PC-9 (cell line): ENCODE measurements at regions not wholly inside any gene's neighbourhood (a gene's known extent, or its start where the extent isn't known, plus 50 kb on each side); places are given as distances from the start of the nearest gene placed in this dataset.

Source experiments
- BruUV-seq: library from RNA; stranded (reverse); fragments of 400-500 nt; replicated peaks from 2 replicates; lab custom pipeline; 2021; lab: Mats Ljungman, UMichigan
- CTCF ChIA-PET: fragments of 300-600 bp; sonication (Branson Sonifier 250); formaldehyde crosslinking; loops from one replicate; lab custom pipeline; 2022; ENCODE audit warnings: antibody characterized with exemption; lab: Charles Lee
- POLR2A ChIA-PET: fragments of 300-600 bp; sonication (Branson Sonifier 250); formaldehyde crosslinking; loops from one replicate; lab custom pipeline; 2022; ENCODE audit warnings: antibody characterized with exemption; ENCODE audit not compliant: unreplicated experiment; lab: Charles Lee
- DNase-seq, 2 experiments: peaks; one replicate each; pipeline versions ENCODE4 v3.0.0 to v3.0.0-alpha.2; 2015 to 2022; ENCODE audit warnings: mixed read lengths in 1 of 2
- H2AFZ ChIP-seq: fragments of 200-600 bp; sonication (generic); 2 replicates; pipeline ENCODE4 v1.8.1; 2017; ENCODE audit warnings: antibody characterized with exemption
- H3F3A ChIP-seq: fragments of 200-600 bp; sonication (generic); 2 replicates; pipeline ENCODE4 v1.8.1; 2017; ENCODE audit warnings: antibody characterized with exemption, mild to moderate bottlenecking, low read depth; ENCODE audit not compliant: insufficient read depth
- H3K27ac ChIP-seq: fragments of 200-600 bp; sonication (generic); 2 replicates; pipeline ENCODE4 v1.6.1; 2016; ENCODE audit warnings: mixed run types
- H3K27me3 ChIP-seq: fragments of 200-600 bp; sonication (generic); 2 replicates; pipeline ENCODE4 v1.6.1; 2016; ENCODE audit warnings: low read depth, mixed run types; ENCODE audit not compliant: insufficient read depth
- H3K36me3 ChIP-seq: fragments of 200-600 bp; sonication (generic); 2 replicates; pipeline ENCODE4 v1.6.1; 2016; ENCODE audit warnings: low read depth, mixed run types
- H3K4me1 ChIP-seq: fragments of 200-600 bp; sonication (generic); replicated peaks from 2 replicates; pipeline ENCODE4 v1.6.1; 2016; ENCODE audit warnings: mixed run types; ENCODE audit not compliant: insufficient read depth
- H3K4me2 ChIP-seq: fragments of 200-600 bp; sonication (generic); 2 replicates; pipeline ENCODE4 v1.6.1; 2017; ENCODE audit warnings: mixed run types
- H3K4me3 ChIP-seq: fragments of 200-600 bp; sonication (generic); 2 replicates; pipeline ENCODE4 v1.6.1; 2016; ENCODE audit warnings: mixed run types
- H3K79me2 ChIP-seq: fragments of 200-600 bp; sonication (generic); 2 replicates; pipeline ENCODE4 v1.6.1; 2017; ENCODE audit warnings: low read depth, mixed run types
- H3K9me2 ChIP-seq: fragments of 200-600 bp; sonication (generic); 2 replicates; pipeline ENCODE4 v1.8.1; 2017; ENCODE audit warnings: mild to moderate bottlenecking; ENCODE audit not compliant: insufficient read depth
- H3K9me3 ChIP-seq: fragments of 200-600 bp; sonication (generic); 2 replicates; pipeline ENCODE4 v1.8.1; 2016; ENCODE audit warnings: low read depth; ENCODE audit not compliant: insufficient read depth
- H4K20me1 ChIP-seq: fragments of 200-600 bp; sonication (generic); 2 replicates; pipeline ENCODE4 v1.8.1; 2017; ENCODE audit not compliant: insufficient read depth
- EZH2 ChIP-seq: fragments of 200-600 bp; sonication (generic); IDR thresholded peaks from 2 replicates; pipeline ENCODE4 v1.8.0; 2017; ENCODE audit warnings: antibody characterized with exemption, low read depth
- intact Hi-C: fragments of 100-400 bp; cut with micrococcal nuclease; formaldehyde crosslinking; loops from one replicate; pipeline ENCODE4 v1.10.0; 2022; ENCODE audit not compliant: unreplicated experiment
- TF ChIP-seq, protein P1 (sequence below): fragments of 200-600 bp; sonication (generic); conservative IDR thresholded peaks from 2 replicates; pipeline ENCODE4 v1.6.1; 2017; ENCODE audit warnings: mixed run types, antibody characterized with exemption, mild to moderate bottlenecking, moderate library complexity

DNA sequence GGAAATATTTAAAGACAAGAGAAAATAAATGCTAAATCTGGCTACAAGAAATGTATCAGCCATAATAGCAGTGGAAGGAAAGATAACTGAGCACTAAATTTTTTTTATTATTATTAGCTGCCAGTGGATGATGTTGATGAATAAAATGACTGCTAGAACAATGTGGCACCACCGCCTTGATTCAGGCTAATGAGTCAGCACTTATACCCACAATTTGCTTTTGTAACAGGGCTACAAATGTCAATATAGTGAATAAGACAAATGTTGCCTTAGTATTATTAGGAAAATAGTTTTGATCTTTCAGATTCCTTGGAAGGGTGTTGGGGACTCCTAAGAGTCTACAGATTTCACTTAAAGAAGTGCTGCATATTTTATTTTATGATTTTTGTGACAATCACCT is 555.2 kb upstream of the GRAMD2B start:
- Histone ChIP-seq H3K27ac (no peak overlapping the region), H3K4me1 (no peaks in the 10 kb centered on the region), H2AFZ (no peak overlapping the region), H3K79me2 (no peaks in the 10 kb centered on the region), H3F3A (no peaks in the 10 kb centered on the region), H3K36me3 (no peaks in the 10 kb centered on the region), H3K4me2 (no peak overlapping the region), H3K9me3 (no peaks in the 10 kb centered on the region), H3K9me2 (no peaks in the 10 kb centered on the region), H4K20me1 (no peaks in the 10 kb centered on the region), H3K27me3 (no peaks in the 10 kb centered on the region), H3K4me3 (no peak overlapping the region)
- ChIA-PET CTCF (no interaction called here), POLR2A (no interaction called here)
- BruUV-seq = no TSS peak
- DNase-seq = no peak
- TF ChIP-seq EZH2 = no peak
- TF ChIP-seq, protein P1, sequence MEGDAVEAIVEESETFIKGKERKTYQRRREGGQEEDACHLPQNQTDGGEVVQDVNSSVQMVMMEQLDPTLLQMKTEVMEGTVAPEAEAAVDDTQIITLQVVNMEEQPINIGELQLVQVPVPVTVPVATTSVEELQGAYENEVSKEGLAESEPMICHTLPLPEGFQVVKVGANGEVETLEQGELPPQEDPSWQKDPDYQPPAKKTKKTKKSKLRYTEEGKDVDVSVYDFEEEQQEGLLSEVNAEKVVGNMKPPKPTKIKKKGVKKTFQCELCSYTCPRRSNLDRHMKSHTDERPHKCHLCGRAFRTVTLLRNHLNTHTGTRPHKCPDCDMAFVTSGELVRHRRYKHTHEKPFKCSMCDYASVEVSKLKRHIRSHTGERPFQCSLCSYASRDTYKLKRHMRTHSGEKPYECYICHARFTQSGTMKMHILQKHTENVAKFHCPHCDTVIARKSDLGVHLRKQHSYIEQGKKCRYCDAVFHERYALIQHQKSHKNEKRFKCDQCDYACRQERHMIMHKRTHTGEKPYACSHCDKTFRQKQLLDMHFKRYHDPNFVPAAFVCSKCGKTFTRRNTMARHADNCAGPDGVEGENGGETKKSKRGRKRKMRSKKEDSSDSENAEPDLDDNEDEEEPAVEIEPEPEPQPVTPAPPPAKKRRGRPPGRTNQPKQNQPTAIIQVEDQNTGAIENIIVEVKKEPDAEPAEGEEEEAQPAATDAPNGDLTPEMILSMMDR = no peak
- intact Hi-C loops = no loop called here

DNA sequence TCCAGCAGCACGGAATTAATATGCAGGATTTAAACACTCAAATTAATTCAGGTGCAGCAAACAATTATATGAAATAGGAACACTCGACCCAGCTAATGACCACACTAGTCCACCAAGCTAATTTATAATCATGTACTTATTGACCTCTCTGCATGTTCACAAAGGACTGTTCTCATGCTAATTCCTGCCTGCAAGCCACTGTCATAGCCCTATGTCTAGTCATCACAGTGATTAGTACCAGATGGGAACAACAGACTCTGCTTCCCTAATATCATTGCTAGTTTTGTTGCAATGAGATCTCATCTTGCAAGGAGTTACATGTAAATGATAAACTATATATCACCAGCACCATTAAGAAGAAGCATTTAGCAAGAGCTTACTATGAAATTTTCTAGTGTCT is 553.0 kb upstream of the GRAMD2B start:
- no peaks in the 10 kb centered on the region; the same call in 1 of the 2 replicates for H3K4me1 ChIP-seq
- H3K9me2 ChIP-seq = no peaks in the 10 kb centered on the region
- H3K4me3 ChIP-seq = no peak overlapping the region
- ChIA-PET CTCF (no interaction called here), POLR2A (no interaction called here)
- H3K9me3 ChIP-seq = no peaks in the 10 kb centered on the region
- no peak overlapping the region for H3K4me2 ChIP-seq
- no peaks in the 10 kb centered on the region for H4K20me1 ChIP-seq
- H2AFZ ChIP-seq = no peak overlapping the region
- DNase-seq = no peak
- BruUV-seq = no TSS peak
- TF ChIP-seq EZH2 = no peak
- TF ChIP-seq, protein P1 = no peak
- no peaks in the 10 kb centered on the region for H3F3A ChIP-seq
- no peaks in the 10 kb centered on the region for H3K27me3 ChIP-seq
- H3K79me2 ChIP-seq = no peaks in the 10 kb centered on the region
- H3K27ac ChIP-seq = no peak overlapping the region
- no peaks in the 10 kb centered on the region for H3K36me3 ChIP-seq
- intact Hi-C loops = no loop called here

DNA sequence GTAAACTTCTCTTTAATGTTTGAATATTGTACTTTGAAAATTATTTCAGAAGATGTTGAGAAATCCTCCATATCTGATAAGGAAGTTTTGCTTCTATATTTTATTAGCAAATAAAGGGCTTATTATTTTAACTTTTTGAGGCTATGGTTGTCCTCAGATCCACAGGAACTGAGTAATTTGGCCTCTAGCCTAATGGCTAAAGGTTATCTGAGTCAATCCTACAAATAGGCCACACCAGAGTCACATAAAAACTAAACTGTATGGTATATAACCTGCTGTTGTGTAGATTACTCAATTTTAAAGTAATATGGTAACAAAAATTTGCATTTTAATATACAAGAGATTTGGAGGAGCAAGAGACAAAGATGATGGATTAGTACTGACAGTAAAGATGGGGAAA is 549.2 kb upstream of the GRAMD2B start:
- H3K4me2 ChIP-seq = no peak overlapping the region
- POLR2A ChIA-PET = no interaction called here
- H3K27me3 ChIP-seq = no peaks in the 10 kb centered on the region
- TF ChIP-seq EZH2 = no peak
- TF ChIP-seq, protein P1 = no peak
- no peaks in the 10 kb centered on the region for H3K9me2 ChIP-seq
- H3K4me1 ChIP-seq = no peaks in the 10 kb centered on the region; the same call in 1 of the 2 replicates
- H3F3A ChIP-seq = no peaks in the 10 kb centered on the region
- H3K9me3 ChIP-seq = no peaks in the 10 kb centered on the region
- BruUV-seq = no TSS peak
- intact Hi-C loops = no loop called here
- CTCF ChIA-PET = no interaction called here
- no peak overlapping the region for H3K4me3 ChIP-seq
- DNase-seq = peak in 1 of 2 experiments; percentile 40
- H4K20me1 ChIP-seq = no peaks in the 10 kb centered on the region
- no peaks in the 10 kb centered on the region for H3K79me2 ChIP-seq
- H2AFZ ChIP-seq = no peak overlapping the region
- no peaks in the 10 kb centered on the region for H3K36me3 ChIP-seq
- no peak overlapping the region for H3K27ac ChIP-seq
